SW480 (cell line): ENCODE measurements at regions not wholly inside any gene's neighbourhood (a gene's known extent, or its start where the extent isn't known, plus 50 kb on each side); places are given as distances from the start of the nearest gene placed in this dataset.

Experiments used
- DNase-seq: peaks from one replicate; pipeline ENCODE4 v3.0.0-alpha.2; 2016; ENCODE audit warnings: low spot score

- no peak for DNase-seq
Observed at GRCh38 chr5:153135411-153135810, 355.1 kb upstream of the GRIA1 start.

GRCh38 chr5:153136910-153137614 is 353.4 kb upstream of the GRIA1 start:
- no peak for DNase-seq

- peak; percentile 74 for DNase-seq
Observed at GRCh38 chr5:153147891-153148623, 342.4 kb upstream of the GRIA1 start.

GRCh38 chr5:153148624-153148976 is 341.9 kb upstream of the GRIA1 start:
- no peak for DNase-seq

- DNase-seq = no peak
Observed at GRCh38 chr5:153151558-153151957, 338.9 kb upstream of the GRIA1 start.

- DNase-seq = no peak
Observed at GRCh38 chr5:153153086-153153485, 337.4 kb upstream of the GRIA1 start.

- DNase-seq = no peak
Observed at GRCh38 chr5:153157156-153157555, 333.3 kb upstream of the GRIA1 start.

GRCh38 chr5:153158608-153159007 is 331.9 kb upstream of the GRIA1 start:
- no peak for DNase-seq

- DNase-seq = no peak
Observed at GRCh38 chr5:153159616-153160015, 330.9 kb upstream of the GRIA1 start.

- no peak for DNase-seq
Observed at GRCh38 chr5:153168241-153168640, 322.2 kb upstream of the GRIA1 start.

- no peak for DNase-seq
Observed at GRCh38 chr5:153187503-153187902, 303.0 kb upstream of the GRIA1 start.

- DNase-seq = no peak
Observed at GRCh38 chr5:153206361-153206760, 284.1 kb upstream of the GRIA1 start.

- DNase-seq = no peak
Observed at GRCh38 chr5:153209016-153209415, 281.5 kb upstream of the GRIA1 start.

GRCh38 chr5:153209687-153210086 is 280.8 kb upstream of the GRIA1 start:
- no peak for DNase-seq

- DNase-seq = no peak
Observed at GRCh38 chr5:153211076-153211475, 279.4 kb upstream of the GRIA1 start.

GRCh38 chr5:153212471-153212870 is 278.0 kb upstream of the GRIA1 start:
- no peak for DNase-seq

- DNase-seq = no peak
Observed at GRCh38 chr5:153222936-153223335, 267.5 kb upstream of the GRIA1 start.

- DNase-seq = no peak
Observed at GRCh38 chr5:153223376-153223775, 267.1 kb upstream of the GRIA1 start.

GRCh38 chr5:153224651-153225050 is 265.8 kb upstream of the GRIA1 start:
- no peak for DNase-seq

GRCh38 chr5:153233933-153234332 is 256.5 kb upstream of the GRIA1 start:
- DNase-seq = no peak

GRCh38 chr5:153236319-153236718 is 254.2 kb upstream of the GRIA1 start:
- no peak for DNase-seq

- no peak for DNase-seq
Observed at GRCh38 chr5:153237671-153238332, 252.7 kb upstream of the GRIA1 start.

GRCh38 chr5:153257381-153257780 is 233.1 kb upstream of the GRIA1 start:
- DNase-seq = no peak
